Psoas muscle (tissue), 7 donors: ENCODE measurements at regions not wholly inside any gene's neighbourhood (a gene's known extent, or its start where the extent isn't known, plus 50 kb on each side); places are given as distances from the start of the nearest gene placed in this dataset.

Source experiments
- ATAC-seq, 4 donors: fragments of 200-7000 bp; cut with Tn5 transposase; one replicate each; pipeline ENCODE4 v1.9.1; 2020; ENCODE audit warnings: moderate library complexity in 3 of 4, mild to moderate bottlenecking in 2 of 4
- DNase-seq, 2 donors: peaks; one replicate each; pipeline ENCODE4 v3.0.0-alpha.2; 2020
- H3K27ac ChIP-seq: fragments of 200-600 bp; one replicate; pipeline ENCODE4 v1.8.0; 2022
- H3K27me3 ChIP-seq, 3 donors: fragments of 200-600 bp in 1 of 3; one replicate each; pipeline versions ENCODE4 v1.6.1 to v1.8.0; 2013 to 2022; ENCODE audit warnings: low read length in 2 of 3, mild to moderate bottlenecking in 2 of 3, moderate library complexity in 1 of 3; ENCODE audit not compliant: insufficient read depth in 3 of 3
- H3K36me3 ChIP-seq, 2 donors: fragments of 200-600 bp in 1 of 2; one replicate each; pipeline versions ENCODE4 v1.6.1 to v1.8.0; 2013 to 2022; ENCODE audit warnings: low read depth in 1 of 2, mild to moderate bottlenecking in 1 of 2, moderate library complexity in 1 of 2; ENCODE audit not compliant: insufficient read depth in 1 of 2
- H3K4me1 ChIP-seq: fragments of 200-600 bp; one replicate; pipeline ENCODE4 v1.8.0; 2022
- H3K4me3 ChIP-seq: fragments of 200-600 bp; one replicate; pipeline ENCODE4 v1.8.0; 2022; ENCODE audit warnings: mild to moderate bottlenecking
- H3K9me3 ChIP-seq: fragments of 200-600 bp; one replicate; pipeline ENCODE4 v1.8.0; 2022
- CTCF ChIP-seq: fragments of 200-600 bp; IDR thresholded peaks from one replicate; pipeline ENCODE4 v1.8.0; 2022; ENCODE audit warnings: antibody characterized with exemption
- WGBS, 3 donors: extraction: QIAGEN DNeasy Blood & Tissue Kit; methylation state at CpG; one replicate each; pipeline versions ENCODE4 v1.1.6 to v1.1.7; 2013; 5-methylcytosine and 5-hydroxymethylcytosine counted together
- intact Hi-C, 2 donors: fragments of 100-400 bp; cut with DNase I; formaldehyde crosslinking; loops; one replicate each; pipeline versions ENCODE4 v1.11.0 to v1.14.2; 2022
- donor health status: healthy with polysubstance abuse.
- donor health status: DM: no; HTN: no; CAD: no; lungs with moderate emphysema.
- donor health status: Bipolar disorder and iron deficiency.
- donor health status: healthy.
- donor health status: DM: yes; HTN: yes; CAD: no.
- donor health status: DM: no; HTN: no; CAD: no.
- donor health status: DM: yes; HTN: yes; CAD: no.

- ATAC-seq (no peak), DNase-seq (no peak)
- no peaks in the 10 kb centered on the region for H3K9me3 ChIP-seq
- H3K27ac ChIP-seq = no peak overlapping the region
- H3K27me3 ChIP-seq = no peaks in the 10 kb centered on the region
- no peaks in the 10 kb centered on the region for H3K4me1 ChIP-seq
- TF ChIP-seq CTCF = no peak
- intact Hi-C loops = no loop called here
- no peaks in the 10 kb centered on the region for H3K36me3 ChIP-seq
- H3K4me3 ChIP-seq = no peak overlapping the region
Measured at GRCh38 chr11:97637701-97638100, 1247.9 kb downstream of the JRKL start.

- intact Hi-C loops = no loop called here
- H3K4me1 ChIP-seq = no peaks in the 10 kb centered on the region
- no peak overlapping the region for H3K27ac ChIP-seq
- TF ChIP-seq CTCF = no peak
- WGBS, 3 donors = 47 to 58% (median 57%) methylated on average over 1 of the region's 1 CpG
- ATAC-seq = no peak
- H3K9me3 ChIP-seq = no peaks in the 10 kb centered on the region
- H3K36me3 ChIP-seq = no peaks in the 10 kb centered on the region
- DNase-seq = no peak
- H3K4me3 ChIP-seq = no peak overlapping the region
- H3K27me3 ChIP-seq = no peaks in the 10 kb centered on the region
Measured at GRCh38 chr11:97638641-97639224, 1248.9 kb downstream of the JRKL start.

GRCh38 chr11:97641988-97642387 lies 1252.2 kb downstream of the JRKL start:
- intact Hi-C loops = no loop called here
- no peaks in the 10 kb centered on the region for H3K27me3 ChIP-seq
- no peak for TF ChIP-seq CTCF

GRCh38 chr11:97645736-97646135 lies 1255.9 kb downstream of the JRKL start:
- WGBS, 3 donors = 56 to 95% (median 91%) methylated on average over 3 of the region's 3 CpGs
- peaks cover 3% of the 10 kb centered on the region for H3K9me3 ChIP-seq
- intact Hi-C loops = no loop called here

More at GRCh38 chr11:97641988-97642387, 1252.2 kb downstream of the JRKL start:
- no peak overlapping the region for H3K27ac ChIP-seq
- no peak for ATAC-seq
- no peaks in the 10 kb centered on the region for H3K4me1 ChIP-seq
- H3K4me3 ChIP-seq = no peak overlapping the region
- H3K36me3 ChIP-seq = no peaks in the 10 kb centered on the region
- no peak for DNase-seq
- no peaks in the 10 kb centered on the region for H3K9me3 ChIP-seq

More at GRCh38 chr11:97645736-97646135, 1255.9 kb downstream of the JRKL start:
- Histone ChIP-seq H3K27ac (no peak overlapping the region), H3K4me1 (no peaks in the 10 kb centered on the region), H3K36me3 (no peaks in the 10 kb centered on the region), H3K4me3 (no peak overlapping the region), H3K27me3 (no peaks in the 10 kb centered on the region)
- no peak for TF ChIP-seq CTCF
- ATAC-seq = no peak
- DNase-seq = no peak
